DND-41 (cell line): ENCODE measurements at regions not wholly inside any gene's neighbourhood (a gene's known extent, or its start where the extent isn't known, plus 50 kb on each side); places are given as distances from the start of the nearest gene placed in this dataset.
"Not testable (repeated sequence)": the region's sequence is repeated elsewhere in the genome, so short reads cannot be mapped to it uniquely, and the experiment has no call there.

ENCODE experiments used
- ATAC-seq: fragments of 200-7000 bp; cut with Tn5 transposase; 3 replicates; pipeline ENCODE4 v1.9.1; 2021; ENCODE audit warnings: low read depth; ENCODE audit not compliant: insufficient read depth
- DNase-seq: peaks from one replicate; pipeline ENCODE4 v3.0.0-alpha.2; 2020
- H2AFZ ChIP-seq: 2 replicates; pipeline ENCODE4 v1.6.0; 2012; ENCODE audit warnings: low read depth, low read length
- H3K27ac ChIP-seq: 2 replicates; pipeline ENCODE4 v1.5.1; 2012; ENCODE audit warnings: low read length, inconsistent platforms
- H3K27me3 ChIP-seq: fragments of 200-600 bp; sonication (generic); 2 replicates; pipeline ENCODE4 v1.6.0; 2012; ENCODE audit warnings: low read length, mild to moderate bottlenecking, inconsistent platforms; ENCODE audit not compliant: insufficient read depth, poor library complexity
- H3K36me3 ChIP-seq: 2 replicates; pipeline ENCODE4 v1.5.1; 2012; ENCODE audit warnings: low read length, inconsistent platforms; ENCODE audit not compliant: insufficient read depth
- H3K4me1 ChIP-seq: 2 replicates; pipeline ENCODE4 v1.5.1; 2012; ENCODE audit warnings: mild to moderate bottlenecking, low read length; ENCODE audit not compliant: insufficient read depth
- H3K4me2 ChIP-seq: 2 replicates; pipeline ENCODE4 v1.6.0; 2012; ENCODE audit warnings: mild to moderate bottlenecking, moderate library complexity, low read length, inconsistent platforms; ENCODE audit not compliant: insufficient read depth
- H3K4me3 ChIP-seq, 2 experiments: fragments of 200-600 bp in 1 of 2; shearing (Covaris generic) in 1 of 2; 2 replicates each; pipeline ENCODE4 v1.5.1; 2012 to 2016; ENCODE audit warnings: inconsistent platforms in 2 of 2, low read length in 2 of 2, mild to moderate bottlenecking in 2 of 2, low read depth in 1 of 2, moderate library complexity in 1 of 2
- H3K79me2 ChIP-seq: 2 replicates; pipeline ENCODE4 v1.6.0; 2012; ENCODE audit warnings: low read length, inconsistent platforms; ENCODE audit not compliant: insufficient read depth
- H3K9ac ChIP-seq: 2 replicates; pipeline ENCODE4 v1.6.0; 2012; ENCODE audit warnings: low read depth, mild to moderate bottlenecking, inconsistent platforms, low read length, moderate library complexity
- H3K9me3 ChIP-seq: 2 replicates; pipeline ENCODE4 v1.5.1; 2012; ENCODE audit warnings: low read length, moderate library complexity, mild to moderate bottlenecking, inconsistent platforms; ENCODE audit not compliant: insufficient read depth, severe bottlenecking
- H4K20me1 ChIP-seq: 2 replicates; pipeline ENCODE4 v1.6.0; 2012; ENCODE audit warnings: low read length; ENCODE audit not compliant: insufficient read depth
- CTCF ChIP-seq: IDR thresholded peaks from 2 replicates; pipeline ENCODE4 v1.5.1; 2012; ENCODE audit warnings: borderline replicate concordance, low read length, moderate library complexity, mild to moderate bottlenecking; ENCODE audit not compliant: poor library complexity, severe bottlenecking; ENCODE audit errors: extremely low read depth
- EZH2 ChIP-seq: IDR thresholded peaks from 3 replicates; pipeline ENCODE4 v1.6.1; 2012; ENCODE audit warnings: borderline replicate concordance, low read depth, mild to moderate bottlenecking, moderate library complexity, low read length, inconsistent platforms; ENCODE audit not compliant: severe bottlenecking

GRCh38 chr18:66011916-66012315 is 261.1 kb downstream of the CDH7 start:
- no peaks in the 10 kb centered on the region for H4K20me1 ChIP-seq

GRCh38 chr18:66005831-66006588 is 255.2 kb downstream of the CDH7 start:
- Histone ChIP-seq H3K27me3 (no peaks in the 10 kb centered on the region), H3K79me2 (no peaks in the 10 kb centered on the region), H3K36me3 (no peaks in the 10 kb centered on the region), H3K4me2 (no peak overlapping the region), H3K4me1 (no peaks in the 10 kb centered on the region), H3K9ac (no peak overlapping the region), H3K9me3 (no peaks in the 10 kb centered on the region), H4K20me1 (no peaks in the 10 kb centered on the region), H2AFZ (no peak overlapping the region), H3K4me3 (no peak overlapping the region), H3K27ac (no peak overlapping the region)
- ATAC-seq (no peak), DNase-seq (no peak)
- no peak for TF ChIP-seq CTCF
- no peak for TF ChIP-seq EZH2

More at GRCh38 chr18:66011916-66012315, 261.1 kb downstream of the CDH7 start:
- Histone ChIP-seq H3K79me2 (no peaks in the 10 kb centered on the region), H3K27me3 (no peaks in the 10 kb centered on the region), H3K4me3 (no peak overlapping the region), H3K9ac (no peak overlapping the region), H3K4me2 (no peak overlapping the region), H3K27ac (no peak overlapping the region), H3K4me1 (no peaks in the 10 kb centered on the region), H2AFZ (no peak overlapping the region), H3K9me3 (no peaks in the 10 kb centered on the region), H3K36me3 (no peaks in the 10 kb centered on the region)
- TF ChIP-seq EZH2 (no peak), CTCF (no peak)
- DNase-seq (no peak), ATAC-seq (no peak)

- H3K4me2 ChIP-seq, H3K79me2 ChIP-seq, H2AFZ ChIP-seq, H3K4me3 ChIP-seq, DNase-seq, H3K9me3 ChIP-seq, H3K27me3 ChIP-seq, H3K9ac ChIP-seq, H4K20me1 ChIP-seq, H3K36me3 ChIP-seq, H3K27ac ChIP-seq, ATAC-seq, H3K4me1 ChIP-seq: not testable (repeated sequence)
Measured at GRCh38 chr18:65998971-65999700, 248.3 kb downstream of the CDH7 start.

- Histone ChIP-seq H3K36me3 (no peaks in the 10 kb centered on the region), H4K20me1 (no peaks in the 10 kb centered on the region), H3K4me1 (no peaks in the 10 kb centered on the region), H3K9me3 (no peaks in the 10 kb centered on the region), H3K4me3 (no peak overlapping the region), H3K27me3 (no peaks in the 10 kb centered on the region), H3K27ac (no peak overlapping the region), H3K4me2 (no peak overlapping the region), H3K9ac (no peak overlapping the region), H3K79me2 (no peaks in the 10 kb centered on the region), H2AFZ (no peak overlapping the region)
- DNase-seq (no peak), ATAC-seq (no peak)
- TF ChIP-seq EZH2 (no peak), CTCF (no peak)
Measured at GRCh38 chr18:65995206-65995605, 244.4 kb downstream of the CDH7 start.
